K562 (cell line): ENCODE measurements at regions not wholly inside any gene's neighbourhood (a gene's known extent, or its start where the extent isn't known, plus 50 kb on each side); places are given as distances from the start of the nearest gene placed in this dataset.

ENCODE experiments used
- ATAC-seq: fragments of 200-7000 bp; cut with Tn5 transposase; 3 replicates; pipeline ENCODE4 v1.9.1; 2020; ENCODE audit warnings: moderate library complexity
- BruUV-seq: library from RNA; stranded (reverse); fragments of 400-500 nt; replicated peaks from 2 replicates; lab custom pipeline; 2021; lab: Mats Ljungman, UMichigan
- CTCF ChIA-PET: fragments of 300-600 bp; formaldehyde crosslinking; extraction: SDS; loops from one replicate; lab custom pipeline; 2021; ENCODE audit warnings: low intra/inter-chr PET ratio; lab: Yijun Ruan, JAX
- POLR2A ChIA-PET: fragments of 300-600, 350-650 bp; sonication (Branson Sonifier 250); formaldehyde crosslinking; extraction: SDS; loops from one replicate; lab custom pipeline; 2021; ENCODE audit warnings: antibody characterized with exemption, inconsistent platforms; lab: Yijun Ruan, JAX
- DNase-seq, 4 experiments: peaks; one replicate each; pipeline versions ENCODE4 v3.0.0 to v3.0.0-alpha.2; 2011 to 2018; ENCODE audit warnings: low spot score in 3 of 4, mixed read lengths in 3 of 4; ENCODE audit errors: extremely low read depth in 1 of 4
- FAIRE-seq: peaks from 2 replicates; lab custom pipeline; 2011; peaks lifted over from hg19 to GRCh38; lab: Jason Lieb, UNC
- H2AFZ ChIP-seq: 2 replicates; pipeline ENCODE4 v1.6.0; 2011; ENCODE audit warnings: low read depth, low read length, control low read depth, inconsistent platforms
- H3K27ac ChIP-seq: fragments of 200-600 bp; 3 replicates; pipeline ENCODE4 v1.8.0; 2011; ENCODE audit warnings: low read depth, mild to moderate bottlenecking, control low read depth, inconsistent platforms, low read length, moderate library complexity, mixed read lengths; ENCODE audit errors: extremely low read depth
- H3K27me3 ChIP-seq, 2 experiments: fragments of 300-600 bp in 1 of 2; 2 replicates in 1 of 2; 3 replicates in 1 of 2; pipeline versions ENCODE4 v1.6.0 to v1.8.0; 2011; ENCODE audit warnings: inconsistent platforms in 2 of 2, low read length in 2 of 2, mild to moderate bottlenecking in 1 of 2, mixed read lengths in 1 of 2, moderate library complexity in 1 of 2; ENCODE audit not compliant: control insufficient read depth in 2 of 2, insufficient read depth in 2 of 2
- H3K36me3 ChIP-seq: fragments of 300-600 bp; 3 replicates; pipeline ENCODE4 v1.8.0; 2011; ENCODE audit warnings: mild to moderate bottlenecking, low read length, inconsistent platforms; ENCODE audit not compliant: control insufficient read depth, insufficient read depth
- H3K4me1 ChIP-seq, 2 experiments: fragments of 200-600 bp in 1 of 2; replicated peaks in 1 of 2; 2 replicates in 1 of 2; 3 replicates in 1 of 2; pipeline versions ENCODE4 v1.5.1 to v1.8.0; 2011; ENCODE audit warnings: inconsistent platforms in 2 of 2, low read length in 2 of 2, mild to moderate bottlenecking in 1 of 2, mixed read lengths in 1 of 2, moderate library complexity in 1 of 2; ENCODE audit not compliant: control insufficient read depth in 2 of 2, insufficient read depth in 2 of 2
- H3K4me2 ChIP-seq: 2 replicates; pipeline ENCODE4 v1.6.1; 2011; ENCODE audit warnings: low read length, control low read depth, inconsistent platforms, mixed read lengths; ENCODE audit not compliant: insufficient read depth
- H3K4me3 ChIP-seq: fragments of 200-600 bp; sonication (generic), shearing (Covaris generic); 2 replicates; pipeline ENCODE4 v1.5.1; 2016; ENCODE audit warnings: control low read depth, inconsistent platforms
- H3K79me2 ChIP-seq: fragments of 200-600 bp; 3 replicates; pipeline ENCODE4 v1.8.0; 2011; ENCODE audit warnings: low read length, inconsistent platforms; ENCODE audit not compliant: control insufficient read depth, insufficient read depth
- H3K9ac ChIP-seq, 2 experiments: 2 replicates each; pipeline versions ENCODE4 v1.6.0 to v1.6.1; 2011; ENCODE audit warnings: low read depth in 2 of 2, low read length in 2 of 2, control low read depth in 1 of 2, inconsistent platforms in 1 of 2, mild to moderate bottlenecking in 1 of 2, mixed read lengths in 1 of 2; ENCODE audit not compliant: insufficient read depth in 1 of 2
- H3K9me1 ChIP-seq: one replicate; pipeline ENCODE4 v1.6.0; 2011; ENCODE audit warnings: inconsistent platforms, mild to moderate bottlenecking, low read length, moderate library complexity; ENCODE audit not compliant: control insufficient read depth, insufficient read depth
- H3K9me3 ChIP-seq: replicated peaks from 2 replicates; pipeline ENCODE4 v1.5.1; 2011; ENCODE audit warnings: low read depth, low read length, inconsistent platforms; ENCODE audit not compliant: control insufficient read depth, insufficient read depth
- H4K20me1 ChIP-seq: replicated peaks from 2 replicates; pipeline ENCODE4 v1.6.1; 2011; ENCODE audit warnings: low read length, inconsistent platforms, mixed read lengths; ENCODE audit not compliant: control insufficient read depth, insufficient read depth
- CSDE1 ChIP-seq, 2 experiments: fragments of 450-650 bp; IDR thresholded peaks; 2 replicates each; pipeline ENCODE4 v1.6.1; 2016; ENCODE audit warnings: mild to moderate bottlenecking in 1 of 2
- HDAC1 ChIP-seq, 2 experiments: fragments of 450-650 bp; IDR thresholded peaks; 2 replicates each; pipeline ENCODE4 v1.6.1; 2016 to 2017; ENCODE audit warnings: inconsistent platforms in 1 of 2, mild to moderate bottlenecking in 1 of 2, moderate library complexity in 1 of 2
- HMBOX1 ChIP-seq: sonication (generic); IDR thresholded peaks from 2 replicates; pipeline ENCODE4 v1.6.1; 2016
- HOMEZ ChIP-seq: fragments of 250-450 bp; sonication (Bioruptor Pico); IDR thresholded peaks from 2 replicates; pipeline ENCODE4 v1.4.0; 2020; ENCODE audit warnings: mild to moderate bottlenecking, moderate library complexity
- XRCC5 ChIP-seq: fragments of 200-400 bp; formaldehyde crosslinking; IDR thresholded peaks from 2 replicates; pipeline ENCODE4 v1.6.1; 2017; ENCODE audit warnings: low read depth, mild to moderate bottlenecking, low read length
- ZNF445 ChIP-seq: fragments of 250-450 bp; sonication (Bioruptor Pico); IDR thresholded peaks from 2 replicates; pipeline ENCODE4 v1.4.0; 2020; ENCODE audit warnings: low read depth, mild to moderate bottlenecking, moderate library complexity
- ZNF639 ChIP-seq, 2 experiments: fragments of 200-800 bp in 1 of 2; sonication (Bioruptor generic) in 1 of 2; sonication (generic) in 1 of 2; formaldehyde crosslinking in 1 of 2; IDR thresholded peaks in 1 of 2; conservative IDR thresholded peaks in 1 of 2; 2 replicates each; pipeline versions ENCODE4 v1.5.0 to v1.6.1; 2016 to 2020; ENCODE audit warnings: missing compliant biosample characterization in 1 of 2, missing genetic modification characterization in 1 of 2, missing genetic modification reagents in 1 of 2
- WGBS: fragments of 100-300 bp; shearing (Covaris generic); methylation state at CpG from one replicate; pipeline ENCODE4 v1.1.6; 2016; ENCODE audit warnings: low coverage, mixed read lengths; ENCODE audit not compliant: insufficient coverage; ENCODE audit errors: missing lambda C conversion rate; 5-methylcytosine and 5-hydroxymethylcytosine counted together
- in situ Hi-C: fragments of 300-500 bp; cut with MboI; formaldehyde crosslinking; loops from 4 replicates; pipeline ENCODE4 v1.15.0; 2018; ENCODE audit warnings: inconsistent platforms, mixed read lengths
- intact Hi-C: fragments of 100-400 bp; cut with micrococcal nuclease; formaldehyde crosslinking; loops from 2 replicates; pipeline ENCODE4 v1.14.2; 2022

GRCh38 chr5:133816791-133817190 is 151.6 kb downstream of the C5orf15 start:
- ChIA-PET POLR2A (no interaction called here), CTCF (no interaction called here)
- FAIRE-seq (no peak), DNase-seq (no peak), ATAC-seq (no peak)
- peaks cover 39 to 47% of the 10 kb centered on the region in 2 experiments for H3K27me3 ChIP-seq
- in situ Hi-C loops (no loop called here), intact Hi-C loops (no loop called here)
- H2AFZ ChIP-seq: no peak overlapping the region
- H3K36me3 ChIP-seq: no peaks in the 10 kb centered on the region
- no peaks in the 10 kb centered on the region for H3K9me3 ChIP-seq
- peaks cover 3% of the 10 kb centered on the region for H3K9me1 ChIP-seq
- H3K79me2 ChIP-seq: no peaks in the 10 kb centered on the region
- no TSS peak for BruUV-seq
- peaks cover 5% of the 10 kb centered on the region; the same call in 1 of the 2 replicates for H4K20me1 ChIP-seq
- H3K27ac ChIP-seq: no peak overlapping the region
- H3K4me1 ChIP-seq: no peaks in the 10 kb centered on the region
- H3K9ac ChIP-seq: no peak overlapping the region
- H3K4me2 ChIP-seq: no peak overlapping the region
- 0% methylated on average over 5 of the region's 5 CpGs for WGBS
- H3K4me3 ChIP-seq: no peak overlapping the region
- no peak for TF ChIP-seq ZNF639 (CRISPR knock-in tag; conservative IDR thresholded peaks at IDR 0.05 in 1 of 2, IDR thresholded peaks at IDR 0.05 in 1 of 2)
- TF ChIP-seq ZNF445 (CRISPR knock-in tag): no peak
- TF ChIP-seq CSDE1 (IDR thresholded peaks at IDR 0.05): no peak
- TF ChIP-seq HDAC1 (IDR thresholded peaks at IDR 0.05): no peak
- no peak for TF ChIP-seq XRCC5
- no peak for TF ChIP-seq HOMEZ
- no peak for TF ChIP-seq HMBOX1
